ENCODE measurements at regions not wholly inside any gene's neighbourhood (a gene's known extent, or its start where the extent isn't known, plus 50 kb on each side); places are given as distances from the start of the nearest gene placed in this dataset.
"Not testable (repeated sequence)": the region's sequence is repeated elsewhere in the genome, so short reads cannot be mapped to it uniquely, and the experiment has no call there.

- no peak for DNase-seq
Measured at GRCh38 chr1:182331387-182331786, 60.2 kb downstream of the GLUL start.

GRCh38 chr1:182330303-182330702 is 61.3 kb downstream of the GLUL start:
- DNase-seq, result no peak

- DNase-seq, result no peak
Measured at GRCh38 chr1:182329471-182329870, 62.1 kb downstream of the GLUL start.

- DNase-seq, result no peak
Measured at GRCh38 chr1:182328591-182328990, 63.0 kb downstream of the GLUL start.

- DNase-seq, result no peak
Measured at GRCh38 chr1:182325339-182325738, 66.3 kb downstream of the GLUL start.

GRCh38 chr1:182321532-182321931 is 70.1 kb downstream of the GLUL start:
- DNase-seq, result not testable (repeated sequence)

GRCh38 chr1:182317611-182318161 is 73.9 kb downstream of the GLUL start:
- no peak for DNase-seq

- not testable (repeated sequence) for DNase-seq
Measured at GRCh38 chr1:182316454-182316853, 75.1 kb downstream of the GLUL start.

GRCh38 chr1:182315167-182315556 is 76.4 kb downstream of the GLUL start:
- DNase-seq, result no peak

- DNase-seq, result no peak
Measured at GRCh38 chr1:182309631-182310351, 81.8 kb downstream of the GLUL start.

- no peak for DNase-seq
Measured at GRCh38 chr1:182308826-182309225, 82.8 kb downstream of the GLUL start.

GRCh38 chr1:182307486-182307885 is 84.1 kb downstream of the GLUL start:
- not testable (repeated sequence) for DNase-seq

- no peak for DNase-seq
Measured at GRCh38 chr1:182305861-182306260, 85.7 kb downstream of the GLUL start.

GRCh38 chr1:182304627-182305026 is 87.0 kb downstream of the GLUL start:
- DNase-seq, result no peak

GRCh38 chr1:182304218-182304617 is 87.4 kb downstream of the GLUL start:
- no peak for DNase-seq

GRCh38 chr1:182303778-182304177 is 87.8 kb downstream of the GLUL start:
- DNase-seq, result no peak

- DNase-seq, result no peak
Measured at GRCh38 chr1:182301467-182302198, 90.0 kb downstream of the GLUL start.

- DNase-seq, result no peak
Measured at GRCh38 chr1:182301026-182301436, 90.6 kb downstream of the GLUL start.

- DNase-seq, result no peak
Measured at GRCh38 chr1:182299728-182300616, 91.6 kb downstream of the GLUL start.

- not testable (repeated sequence) for DNase-seq
Measured at GRCh38 chr1:182299054-182299727, 92.4 kb downstream of the GLUL start.

- DNase-seq, result no peak
Measured at GRCh38 chr1:182297335-182297734, 94.3 kb downstream of the GLUL start.

GRCh38 chr1:182295697-182296096 is 95.9 kb downstream of the GLUL start:
- no peak for DNase-seq

Measured in stimulated activated CD4-positive, alpha-beta T cell treated with anti-CD3 and anti-CD28 coated beads, Interleukin-4, amount 100 ng/mL, for 1 hour (primary cell).